Trophoblast cell (in vitro differentiated cells and primary cell): ENCODE measurements at regions not wholly inside any gene's neighbourhood (a gene's known extent, or its start where the extent isn't known, plus 50 kb on each side); places are given as distances from the start of the nearest gene placed in this dataset.

ENCODE experiments used
- DNase-seq, 2 donors: peaks; one replicate each; pipeline ENCODE4 v3.0.0-alpha.2; 2016
- H2AFZ ChIP-seq: 2 replicates; pipeline ENCODE4 v1.6.1; 2013; ENCODE audit warnings: low read length, moderate library complexity, mild to moderate bottlenecking; ENCODE audit not compliant: insufficient read depth, poor library complexity
- H2AK5ac ChIP-seq: 2 replicates; pipeline ENCODE4 v1.6.1; 2013; ENCODE audit warnings: mild to moderate bottlenecking, low read length
- H2BK120ac ChIP-seq: 2 replicates; pipeline ENCODE4 v1.6.1; 2013; ENCODE audit warnings: low read length, mild to moderate bottlenecking, moderate library complexity; ENCODE audit not compliant: insufficient read depth, poor library complexity
- H2BK12ac ChIP-seq: 2 replicates; pipeline ENCODE4 v1.6.1; 2013; ENCODE audit warnings: mild to moderate bottlenecking, low read length, moderate library complexity
- H2BK5ac ChIP-seq: 2 replicates; pipeline ENCODE4 v1.6.1; 2013; ENCODE audit warnings: low read length, low read depth, moderate library complexity, mild to moderate bottlenecking; ENCODE audit not compliant: poor library complexity
- H3K14ac ChIP-seq: 2 replicates; pipeline ENCODE4 v1.6.1; 2013; ENCODE audit warnings: mild to moderate bottlenecking, low read length
- H3K18ac ChIP-seq: 2 replicates; pipeline ENCODE4 v1.6.1; 2013; ENCODE audit warnings: mild to moderate bottlenecking, low read length
- H3K23ac ChIP-seq: 2 replicates; pipeline ENCODE4 v1.6.1; 2013; ENCODE audit warnings: low read length
- H3K27ac ChIP-seq: 2 replicates; pipeline ENCODE4 v1.5.1; 2013; ENCODE audit warnings: low read depth, mild to moderate bottlenecking, inconsistent platforms, low read length, moderate library complexity
- H3K27me3 ChIP-seq: 2 replicates; pipeline ENCODE4 v1.6.1; 2013; ENCODE audit warnings: inconsistent platforms, mild to moderate bottlenecking, low read length, moderate library complexity; ENCODE audit not compliant: insufficient read depth
- H3K36me3 ChIP-seq, 2 experiments: 1 replicate in 1 of 2; 2 replicates in 1 of 2; pipeline ENCODE4 v1.6.1; 2013; ENCODE audit warnings: low read length in 2 of 2, mild to moderate bottlenecking in 2 of 2, moderate library complexity in 1 of 2; ENCODE audit not compliant: insufficient read depth in 2 of 2, control insufficient read depth in 1 of 2
- H3K4ac ChIP-seq: 2 replicates; pipeline ENCODE4 v1.6.1; 2013; ENCODE audit warnings: low read depth, mild to moderate bottlenecking, low read length, moderate library complexity
- H3K4me1 ChIP-seq, 2 experiments: 1 replicate in 1 of 2; 2 replicates in 1 of 2; pipeline ENCODE4 v1.6.1; 2013; ENCODE audit warnings: low read length in 2 of 2, mild to moderate bottlenecking in 2 of 2, moderate library complexity in 1 of 2; ENCODE audit not compliant: insufficient read depth in 2 of 2, control insufficient read depth in 1 of 2
- H3K4me2 ChIP-seq: 2 replicates; pipeline ENCODE4 v1.6.1; 2013; ENCODE audit warnings: inconsistent platforms, mild to moderate bottlenecking, low read length, moderate library complexity
- H3K4me3 ChIP-seq: 2 replicates; pipeline ENCODE4 v1.5.1; 2013; ENCODE audit warnings: mild to moderate bottlenecking, low read depth, low read length, inconsistent platforms
- H3K79me1 ChIP-seq: one replicate; pipeline ENCODE4 v1.6.1; 2013; ENCODE audit warnings: low read length
- H3K79me2 ChIP-seq: 2 replicates; pipeline ENCODE4 v1.6.1; 2013; ENCODE audit warnings: low read length, mild to moderate bottlenecking; ENCODE audit not compliant: control insufficient read depth, insufficient read depth, poor library complexity
- H3K9ac ChIP-seq: 2 replicates; pipeline ENCODE4 v1.6.1; 2013; ENCODE audit warnings: mild to moderate bottlenecking, low read length
- H3K9me3 ChIP-seq: 2 replicates; pipeline ENCODE4 v1.6.1; 2013; ENCODE audit warnings: low read depth, mild to moderate bottlenecking, control low read depth, inconsistent platforms, low read length; ENCODE audit not compliant: insufficient read depth
- H4K12ac ChIP-seq: 2 replicates; pipeline ENCODE4 v1.6.1; 2013; ENCODE audit warnings: low read depth, mild to moderate bottlenecking, low read length, moderate library complexity
- H4K8ac ChIP-seq: 2 replicates; pipeline ENCODE4 v1.6.1; 2013; ENCODE audit warnings: low read depth, mild to moderate bottlenecking, low read length, moderate library complexity
- H4K91ac ChIP-seq: one replicate; pipeline ENCODE4 v1.6.1; 2013; ENCODE audit warnings: low read depth, mild to moderate bottlenecking, low read length, moderate library complexity
- WGBS: extraction: QIAGEN DNeasy Blood & Tissue Kit; methylation state at CpG from one replicate; pipeline ENCODE4 v1.1.7; 2013; ENCODE audit warnings: missing lambda C conversion rate; ENCODE audit not compliant: insufficient read length, insufficient coverage; ENCODE audit errors: extremely low coverage; 5-methylcytosine and 5-hydroxymethylcytosine counted together

DNA sequence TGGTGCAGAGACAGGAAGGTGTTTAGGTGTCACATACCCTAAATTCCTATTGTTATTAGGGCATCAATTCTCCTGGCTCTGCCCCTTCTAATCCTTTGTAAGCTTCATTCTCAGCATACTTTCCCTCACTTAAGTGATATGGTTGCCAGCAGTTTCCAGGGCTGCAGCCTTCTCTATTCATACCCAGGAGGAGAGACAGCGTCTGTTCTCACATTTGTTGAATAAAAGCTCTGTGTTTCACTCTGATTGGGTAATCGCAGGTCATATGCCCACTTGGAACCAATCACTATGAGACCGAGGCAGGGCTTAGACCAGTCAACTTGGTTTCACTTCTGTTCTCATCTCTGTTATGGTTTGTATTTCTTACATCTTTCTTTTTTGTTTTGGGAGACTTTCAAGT, 109.6 kb upstream of the MTPN start:
- no peak overlapping the region for H4K8ac ChIP-seq
- H3K36me3 ChIP-seq = no peaks in the 10 kb centered on the region
- H3K27ac ChIP-seq = no peak overlapping the region
- no peak overlapping the region for H2BK120ac ChIP-seq
- H2AK5ac ChIP-seq = no peak overlapping the region
- no peaks in the 10 kb centered on the region for H3K4me1 ChIP-seq
- H2BK12ac ChIP-seq = no peak overlapping the region
- H3K79me2 ChIP-seq = no peaks in the 10 kb centered on the region
- no peaks in the 10 kb centered on the region for H3K27me3 ChIP-seq
- H2BK5ac ChIP-seq = no peak overlapping the region
- H3K14ac ChIP-seq = no peak overlapping the region
- H3K4me3 ChIP-seq = no peak overlapping the region
- H3K9ac ChIP-seq = no peak overlapping the region
- no peak overlapping the region for H3K23ac ChIP-seq
- DNase-seq = peak; percentile 90 to 97
- no peak overlapping the region for H3K18ac ChIP-seq
- no peak overlapping the region for H3K4me2 ChIP-seq
- no peaks in the 10 kb centered on the region for H3K79me1 ChIP-seq
- H4K12ac ChIP-seq = no peak overlapping the region
- H2AFZ ChIP-seq = no peak overlapping the region
- H4K91ac ChIP-seq = no peak overlapping the region
- H3K4ac ChIP-seq = no peak overlapping the region
- H3K9me3 ChIP-seq = no peaks in the 10 kb centered on the region
- WGBS = no CpG with 5 or more reads among the region's 3 CpGs

DNA sequence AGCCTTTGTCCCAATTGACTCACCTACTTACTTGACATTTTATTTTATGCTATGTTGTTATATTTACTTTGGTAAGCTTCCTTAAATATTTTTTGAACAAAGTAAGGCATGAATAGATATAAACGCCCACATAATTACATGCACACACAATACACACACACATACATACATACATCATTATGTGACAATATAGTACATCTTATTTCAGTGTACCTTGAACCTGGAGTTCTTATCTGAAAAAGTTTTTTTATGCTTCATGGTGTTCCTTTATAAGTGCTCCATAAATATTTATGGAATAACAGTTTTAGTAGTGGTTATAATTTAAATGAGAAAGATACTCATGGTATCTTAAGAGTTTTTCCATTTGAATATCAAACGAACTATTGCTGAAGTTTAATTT, 102.8 kb upstream of the MTPN start:
- Histone ChIP-seq H2BK5ac (no peak overlapping the region), H3K27ac (no peak overlapping the region), H3K4me2 (no peak overlapping the region), H3K23ac (no peak overlapping the region), H3K9me3 (no peaks in the 10 kb centered on the region), H3K36me3 (no peaks in the 10 kb centered on the region), H3K4me3 (no peak overlapping the region), H3K79me1 (no peaks in the 10 kb centered on the region), H3K9ac (no peak overlapping the region), H3K4me1 (no peaks in the 10 kb centered on the region), H3K18ac (no peak overlapping the region), H4K8ac (no peak overlapping the region), H2BK12ac (no peak overlapping the region), H3K79me2 (no peaks in the 10 kb centered on the region), H4K91ac (no peak overlapping the region), H2BK120ac (no peak overlapping the region), H3K27me3 (no peaks in the 10 kb centered on the region), H3K14ac (no peak overlapping the region), H2AK5ac (no peak overlapping the region), H2AFZ (no peak overlapping the region), H3K4ac (no peak overlapping the region), H4K12ac (no peak overlapping the region)
- no CpG with 5 or more reads among the region's 2 CpGs for WGBS
- no peak for DNase-seq

DNA sequence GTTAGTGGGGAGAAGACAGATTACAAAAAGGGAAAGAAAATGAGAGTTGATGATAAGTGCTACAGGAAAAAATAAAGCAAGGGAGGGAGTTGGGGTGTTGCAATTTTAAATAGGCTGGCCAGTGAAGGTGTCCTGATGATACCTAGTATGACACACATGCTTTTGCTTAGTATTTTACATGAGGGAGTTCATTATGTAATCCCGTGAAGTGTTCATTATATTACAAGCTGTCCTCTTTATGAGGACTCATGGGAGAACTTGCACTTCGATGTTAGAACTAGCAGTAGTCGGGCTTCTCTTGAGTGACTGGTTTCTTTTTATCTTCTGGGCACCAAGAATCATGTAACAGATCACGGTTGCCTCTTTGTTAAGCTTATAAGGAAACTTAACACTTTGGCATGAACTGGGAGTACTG, 102.3 kb upstream of the MTPN start:
- Histone ChIP-seq H3K79me2 (no peaks in the 10 kb centered on the region), H3K4me2 (no peak overlapping the region), H2BK120ac (no peak overlapping the region), H3K18ac (no peak overlapping the region), H3K23ac (no peak overlapping the region), H3K9ac (no peak overlapping the region), H3K79me1 (no peaks in the 10 kb centered on the region), H2BK5ac (no peak overlapping the region), H3K27ac (no peak overlapping the region), H4K12ac (no peak overlapping the region), H3K4me3 (no peak overlapping the region), H3K9me3 (no peaks in the 10 kb centered on the region), H4K91ac (no peak overlapping the region), H3K27me3 (no peaks in the 10 kb centered on the region), H4K8ac (no peak overlapping the region), H3K14ac (no peak overlapping the region), H2BK12ac (no peak overlapping the region), H3K4me1 (no peaks in the 10 kb centered on the region), H2AFZ (no peak overlapping the region), H3K4ac (no peak overlapping the region), H2AK5ac (no peak overlapping the region), H3K36me3 (no peaks in the 10 kb centered on the region)
- DNase-seq = no peak
- no CpG with 5 or more reads among the region's 4 CpGs for WGBS

DNA sequence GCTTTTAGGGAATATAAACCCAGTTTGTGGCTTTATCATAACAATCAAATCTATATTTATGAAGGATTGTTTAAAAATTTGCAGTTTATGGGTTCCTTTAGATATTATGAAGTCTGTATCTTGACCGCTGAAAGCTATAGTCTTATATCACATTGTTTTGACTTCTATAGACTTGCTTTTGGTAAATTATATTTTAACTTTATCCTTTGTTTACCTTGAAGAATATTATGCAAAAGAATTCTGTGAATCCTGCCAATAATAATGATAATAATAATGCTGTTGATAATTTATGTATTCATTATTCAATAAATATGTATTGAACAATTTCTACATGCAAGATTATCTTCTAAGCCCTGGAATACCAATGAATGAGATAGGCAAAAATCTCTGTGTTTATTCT, 101.9 kb upstream of the MTPN start:
- H3K27me3 ChIP-seq = no peaks in the 10 kb centered on the region

More for the DNA sequence above, 101.9 kb upstream of the MTPN start:
- Histone ChIP-seq H2AK5ac (no peak overlapping the region), H3K9ac (no peak overlapping the region), H3K14ac (no peak overlapping the region), H3K4me2 (no peak overlapping the region), H2BK120ac (no peak overlapping the region), H4K91ac (no peak overlapping the region), H3K4me3 (no peak overlapping the region), H3K79me2 (no peaks in the 10 kb centered on the region), H3K4me1 (no peaks in the 10 kb centered on the region), H2BK12ac (no peak overlapping the region), H3K23ac (no peak overlapping the region), H3K18ac (no peak overlapping the region), H3K36me3 (no peaks in the 10 kb centered on the region), H4K12ac (no peak overlapping the region), H3K79me1 (no peaks in the 10 kb centered on the region), H3K9me3 (no peaks in the 10 kb centered on the region), H3K27ac (no peak overlapping the region), H4K8ac (no peak overlapping the region), H2BK5ac (no peak overlapping the region), H2AFZ (no peak overlapping the region), H3K4ac (no peak overlapping the region)
- no peak for DNase-seq
- WGBS = no CpG with 5 or more reads among the region's 1 CpG
